GM23338 (cell line): ENCODE measurements at regions not wholly inside any gene's neighbourhood (a gene's known extent, or its start where the extent isn't known, plus 50 kb on each side); places are given as distances from the start of the nearest gene placed in this dataset.

Experiments
- CREB1 ChIP-seq: fragments of 250-450 bp; sonication (Bioruptor Pico); IDR thresholded peaks from 2 replicates; pipeline ENCODE4 v1.5.0; 2020; ENCODE audit warnings: low read depth, mild to moderate bottlenecking, moderate library complexity
- CTCF ChIP-seq, 2 experiments: fragments of 200-600 bp in 1 of 2; sonication (generic) in 1 of 2; conservative IDR thresholded peaks; 2 replicates each; pipeline versions ENCODE4 v1.5.1 to v1.6.1; 2016 to 2017; ENCODE audit warnings: antibody characterized with exemption in 2 of 2, low read depth in 2 of 2, mild to moderate bottlenecking in 2 of 2, moderate library complexity in 1 of 2
- ETS1 ChIP-seq: IDR thresholded peaks from 2 replicates; pipeline ENCODE4 v1.6.1; 2016; ENCODE audit warnings: antibody characterized with exemption
- EZH2 ChIP-seq: fragments of 200-600 bp; sonication (generic); IDR thresholded peaks from one replicate; pipeline ENCODE4 v1.8.0; 2017; ENCODE audit warnings: antibody characterized with exemption, mild to moderate bottlenecking, low read depth; ENCODE audit not compliant: unreplicated experiment
- NANOG ChIP-seq: IDR thresholded peaks from 2 replicates; pipeline ENCODE4 v1.6.1; 2016; ENCODE audit warnings: antibody characterized with exemption, borderline replicate concordance
- POLR2AphosphoS5 ChIP-seq: IDR thresholded peaks from 2 replicates; pipeline ENCODE4 v1.6.1; 2016; ENCODE audit warnings: antibody characterized with exemption, low read depth
- REST ChIP-seq: IDR thresholded peaks from one replicate; pipeline ENCODE4 v1.6.1; 2018; ENCODE audit warnings: antibody characterized with exemption; ENCODE audit not compliant: unreplicated experiment

GRCh38 chr9:25752398-25752797 lies 74.2 kb upstream of the TUSC1 start:
- TF ChIP-seq REST (no peak), EZH2 (no peak), CTCF (conservative IDR thresholded peaks at IDR 0.05; ENCODE audit: low read depth in 2 of 2) (no peak), POLR2AphosphoS5 (no peak), ETS1 (no peak), CREB1 (CRISPR knock-in tag) (no peak), NANOG (no peak)
